OCI-LY1 (cell line): ENCODE measurements at regions not wholly inside any gene's neighbourhood (a gene's known extent, or its start where the extent isn't known, plus 50 kb on each side); places are given as distances from the start of the nearest gene placed in this dataset.

Experiments
- CTCF ChIP-seq: fragments of 200-600 bp; sonication (generic), shearing (Covaris generic); IDR thresholded peaks from 2 replicates; pipeline ENCODE4 v1.5.1; 2017; ENCODE audit warnings: mild to moderate bottlenecking, antibody characterized with exemption, low read length, moderate library complexity, mixed read lengths
- EZH2 ChIP-seq: fragments of 200-600 bp; sonication (generic), shearing (Covaris generic); IDR thresholded peaks from 2 replicates; pipeline ENCODE4 v1.8.0; 2017; ENCODE audit warnings: borderline replicate concordance, mixed run types, mild to moderate bottlenecking, antibody characterized with exemption, low read length, moderate library complexity, mixed read lengths

DNA sequence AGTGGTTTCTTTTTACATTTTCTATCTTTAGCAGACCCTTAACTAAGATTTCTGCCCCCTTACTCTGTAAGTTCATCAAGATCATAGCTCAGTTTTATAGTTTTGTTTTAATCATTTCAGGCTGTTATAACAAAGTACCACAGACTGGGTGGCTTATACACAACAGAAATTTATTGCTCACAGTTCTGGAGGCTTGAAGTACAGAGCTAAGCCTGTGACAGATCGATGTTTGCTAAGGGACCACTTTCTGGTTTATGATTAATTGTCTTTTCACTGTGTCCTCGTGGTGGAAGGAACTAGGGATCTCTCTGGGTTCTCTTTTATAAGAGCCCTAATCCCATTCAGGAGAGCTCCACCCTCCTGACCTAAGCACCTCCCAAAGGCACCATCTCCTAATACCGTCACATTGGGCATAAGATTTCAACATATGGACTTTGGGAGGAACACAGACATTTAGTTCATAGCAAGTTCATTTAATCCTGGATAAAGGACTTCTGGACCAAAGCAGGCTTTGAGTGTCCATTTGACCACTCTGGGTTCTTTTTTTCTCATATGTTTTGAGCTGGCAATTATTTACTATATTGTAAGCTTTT, 137.0 kb upstream of the IL15 start:
- TF ChIP-seq CTCF (no peak), EZH2 (no peak)
